ENCODE measurements at regions not wholly inside any gene's neighbourhood (a gene's known extent, or its start where the extent isn't known, plus 50 kb on each side); places are given as distances from the start of the nearest gene placed in this dataset.

DNA sequence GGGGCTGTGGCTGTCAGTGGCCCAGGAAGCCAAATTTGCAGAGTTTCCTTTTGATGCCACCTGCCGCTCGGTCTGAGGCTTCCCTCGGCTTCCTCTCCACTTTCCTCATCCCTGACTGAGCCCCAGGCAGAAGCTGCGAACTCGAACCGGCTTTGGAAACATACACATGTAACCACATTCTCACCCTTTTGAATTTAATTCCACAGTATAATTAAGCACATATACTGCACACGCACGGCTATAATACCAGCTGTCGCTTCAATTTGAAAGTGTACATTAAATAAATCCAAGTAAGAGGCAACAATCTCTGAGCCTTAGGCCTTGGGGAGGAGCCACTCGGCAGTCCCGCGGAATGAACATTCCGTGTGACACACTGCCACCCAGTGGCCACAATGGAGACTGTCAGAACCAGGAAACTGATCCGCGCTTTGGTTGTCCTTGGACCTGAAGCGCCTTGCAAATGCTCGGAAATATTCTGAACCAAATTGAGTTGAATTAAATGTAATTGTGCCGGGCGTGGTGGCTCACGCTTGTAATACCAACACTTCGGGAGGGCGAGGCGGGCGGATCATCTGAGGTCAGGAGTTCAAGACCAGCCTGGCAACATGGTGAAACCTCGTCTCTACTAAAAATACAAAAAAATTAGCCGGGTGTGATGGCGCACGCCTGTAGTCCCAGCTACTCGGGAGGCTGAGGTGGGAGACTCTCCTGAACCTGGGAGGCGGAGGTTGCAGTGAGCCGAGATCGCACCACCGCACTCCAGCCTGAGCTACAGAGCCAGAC, 117.9 kb upstream of the TMPO start:
- TF ChIP-seq, protein P1, sequence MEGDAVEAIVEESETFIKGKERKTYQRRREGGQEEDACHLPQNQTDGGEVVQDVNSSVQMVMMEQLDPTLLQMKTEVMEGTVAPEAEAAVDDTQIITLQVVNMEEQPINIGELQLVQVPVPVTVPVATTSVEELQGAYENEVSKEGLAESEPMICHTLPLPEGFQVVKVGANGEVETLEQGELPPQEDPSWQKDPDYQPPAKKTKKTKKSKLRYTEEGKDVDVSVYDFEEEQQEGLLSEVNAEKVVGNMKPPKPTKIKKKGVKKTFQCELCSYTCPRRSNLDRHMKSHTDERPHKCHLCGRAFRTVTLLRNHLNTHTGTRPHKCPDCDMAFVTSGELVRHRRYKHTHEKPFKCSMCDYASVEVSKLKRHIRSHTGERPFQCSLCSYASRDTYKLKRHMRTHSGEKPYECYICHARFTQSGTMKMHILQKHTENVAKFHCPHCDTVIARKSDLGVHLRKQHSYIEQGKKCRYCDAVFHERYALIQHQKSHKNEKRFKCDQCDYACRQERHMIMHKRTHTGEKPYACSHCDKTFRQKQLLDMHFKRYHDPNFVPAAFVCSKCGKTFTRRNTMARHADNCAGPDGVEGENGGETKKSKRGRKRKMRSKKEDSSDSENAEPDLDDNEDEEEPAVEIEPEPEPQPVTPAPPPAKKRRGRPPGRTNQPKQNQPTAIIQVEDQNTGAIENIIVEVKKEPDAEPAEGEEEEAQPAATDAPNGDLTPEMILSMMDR (IDR thresholded peaks at IDR 0.05; ENCODE audit: insufficient read depth, low read length, poor library complexity, severe bottlenecking), result peak; percentile 84
- DNase-seq (ENCODE audit: low read depth), result no peak
- no peaks in the 10 kb centered on the region for H3K36me3 ChIP-seq (ENCODE audit: control insufficient read depth, insufficient read depth, low read length)
- peak overlapping the region; percentile 32 for H3K4me3 ChIP-seq (ENCODE audit: low read depth, low read length)
- H3K27me3 ChIP-seq (ENCODE audit: control insufficient read depth, insufficient read depth, low read length), result no peaks in the 10 kb centered on the region

DNA sequence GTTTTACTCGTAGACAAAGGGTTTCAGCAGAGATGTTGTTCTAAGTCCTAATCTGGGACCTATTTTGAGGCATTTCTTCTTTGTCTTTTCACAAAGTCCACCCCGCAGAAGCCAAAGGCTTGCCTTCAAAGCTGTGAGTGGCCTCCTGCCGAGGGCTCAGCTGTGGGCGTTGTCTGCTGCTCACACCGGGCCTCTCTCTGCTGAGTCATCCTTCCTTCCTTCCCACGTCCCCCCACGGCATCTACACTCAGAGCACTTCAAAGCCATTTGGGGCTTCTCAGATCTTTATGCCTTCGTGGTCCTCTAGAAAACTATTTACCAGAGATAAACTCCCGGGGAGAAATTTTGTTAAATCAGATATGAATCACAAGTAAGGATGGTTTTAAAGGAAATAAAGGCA, 115.9 kb upstream of the TMPO start:
- Histone ChIP-seq H3K27me3 (ENCODE audit: control insufficient read depth, insufficient read depth, low read length) (no peaks in the 10 kb centered on the region), H3K36me3 (ENCODE audit: control insufficient read depth, insufficient read depth, low read length) (no peaks in the 10 kb centered on the region), H3K4me3 (ENCODE audit: low read depth, low read length) (no peak overlapping the region)
- DNase-seq (ENCODE audit: low read depth), result peak; percentile 51
- TF ChIP-seq, protein P1 (IDR thresholded peaks at IDR 0.05; ENCODE audit: insufficient read depth, low read length, poor library complexity, severe bottlenecking), result no peak

DNA sequence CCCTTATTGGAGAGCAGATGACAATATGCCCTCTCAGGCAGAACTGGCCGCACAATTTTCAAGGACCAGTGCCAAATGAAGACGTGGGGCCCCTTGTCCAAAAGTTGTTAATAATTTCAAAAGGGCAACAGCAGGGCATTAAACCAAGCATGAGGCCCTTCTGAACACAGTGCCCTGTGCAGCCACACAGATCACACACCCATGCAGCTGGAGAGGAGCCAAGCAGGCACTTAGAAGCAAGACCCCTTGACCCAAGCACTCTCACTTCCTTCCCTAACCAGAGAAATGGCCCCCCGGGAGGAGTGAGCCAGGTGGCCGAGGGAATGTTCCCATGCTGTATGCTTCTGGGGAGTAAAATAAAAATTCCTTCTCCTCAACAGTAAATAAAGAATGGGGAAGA, 114.0 kb upstream of the TMPO start:
- no peaks in the 10 kb centered on the region for H3K36me3 ChIP-seq (ENCODE audit: control insufficient read depth, insufficient read depth, low read length)
- no peaks in the 10 kb centered on the region for H3K27me3 ChIP-seq (ENCODE audit: control insufficient read depth, insufficient read depth, low read length)
- TF ChIP-seq, protein P1 (IDR thresholded peaks at IDR 0.05; ENCODE audit: insufficient read depth, low read length, poor library complexity, severe bottlenecking), result no peak
- no peak overlapping the region for H3K4me3 ChIP-seq (ENCODE audit: low read depth, low read length)
- peak; percentile 41 for DNase-seq (ENCODE audit: low read depth)

GRCh38 chr12:98402091-98402490, 113.3 kb upstream of the TMPO start:
- TF ChIP-seq, protein P1 (IDR thresholded peaks at IDR 0.05; ENCODE audit: insufficient read depth, low read length, poor library complexity, severe bottlenecking), result no peak
- no peak overlapping the region for H3K4me3 ChIP-seq (ENCODE audit: low read depth, low read length)
- peak; percentile 42 for DNase-seq (ENCODE audit: low read depth)
- no peaks in the 10 kb centered on the region for H3K27me3 ChIP-seq (ENCODE audit: control insufficient read depth, insufficient read depth, low read length)
- H3K36me3 ChIP-seq (ENCODE audit: control insufficient read depth, insufficient read depth, low read length), result no peaks in the 10 kb centered on the region

GRCh38 chr12:98402671-98403070, 112.7 kb upstream of the TMPO start:
- Histone ChIP-seq H3K4me3 (ENCODE audit: low read depth, low read length) (no peak overlapping the region), H3K36me3 (ENCODE audit: control insufficient read depth, insufficient read depth, low read length) (no peaks in the 10 kb centered on the region), H3K27me3 (ENCODE audit: control insufficient read depth, insufficient read depth, low read length) (no peaks in the 10 kb centered on the region)
- no peak for DNase-seq (ENCODE audit: low read depth)
- TF ChIP-seq, protein P1 (IDR thresholded peaks at IDR 0.05; ENCODE audit: insufficient read depth, low read length, poor library complexity, severe bottlenecking), result no peak

- DNase-seq (ENCODE audit: low read depth), result no peak
- Histone ChIP-seq H3K36me3 (ENCODE audit: control insufficient read depth, insufficient read depth, low read length) (no peaks in the 10 kb centered on the region), H3K4me3 (ENCODE audit: low read depth, low read length) (no peak overlapping the region), H3K27me3 (ENCODE audit: control insufficient read depth, insufficient read depth, low read length) (no peaks in the 10 kb centered on the region)
- TF ChIP-seq, protein P1 (IDR thresholded peaks at IDR 0.05; ENCODE audit: insufficient read depth, low read length, poor library complexity, severe bottlenecking), result no peak
Observed at GRCh38 chr12:98403385-98403784, 112.0 kb upstream of the TMPO start.

Data from kidney epithelial cell (primary cell).